Endothelial cell of umbilical vein (primary cell): ENCODE measurements at regions not wholly inside any gene's neighbourhood (a gene's known extent, or its start where the extent isn't known, plus 50 kb on each side); places are given as distances from the start of the nearest gene placed in this dataset.

ENCODE experiments used
- BruUV-seq: library from RNA; stranded (reverse); fragments of 400-500 nt; replicated peaks from 2 replicates; lab custom pipeline; 2021; lab: Mats Ljungman, UMichigan
- CTCF ChIA-PET: fragments of 300-600, 350-600 bp; sonication (Branson Sonifier 250); formaldehyde crosslinking; loops from one replicate; lab custom pipeline; 2021; ENCODE audit warnings: antibody characterized with exemption, inconsistent platforms; lab: Charles Lee
- POLR2A ChIA-PET: fragments of 300-600, 350-600 bp; sonication (Branson Sonifier 250); formaldehyde crosslinking; loops from one replicate; lab custom pipeline; 2021; ENCODE audit warnings: antibody characterized with exemption, inconsistent platforms; lab: Charles Lee
- DNase-seq: peaks from one replicate; pipeline ENCODE4 v3.0.0-alpha.2; 2011; ENCODE audit warnings: low read depth, low spot score
- FAIRE-seq: peaks from 2 replicates; lab custom pipeline; 2011; peaks lifted over from hg19 to GRCh38; lab: Jason Lieb, UNC
- H2AFZ ChIP-seq: 2 replicates; pipeline ENCODE4 v1.6.0; 2012; ENCODE audit warnings: low read depth, low read length, control low read depth, inconsistent platforms
- H3K27ac ChIP-seq: 2 replicates; pipeline ENCODE4 v1.5.1; 2011; ENCODE audit warnings: low read depth, mild to moderate bottlenecking, control low read depth, low read length, moderate library complexity; ENCODE audit not compliant: insufficient read depth
- H3K27me3 ChIP-seq, 2 experiments: 2 replicates each; pipeline versions ENCODE4 v1.6.0 to v1.6.1; 2011; ENCODE audit warnings: low read length in 2 of 2, mixed read lengths in 1 of 2; ENCODE audit not compliant: control insufficient read depth in 2 of 2, insufficient read depth in 2 of 2
- H3K36me3 ChIP-seq, 2 experiments: 2 replicates in 1 of 2; 3 replicates in 1 of 2; pipeline ENCODE4 v1.5.1; 2011; ENCODE audit warnings: low read length in 2 of 2, mild to moderate bottlenecking in 1 of 2, moderate library complexity in 1 of 2; ENCODE audit not compliant: control insufficient read depth in 2 of 2, insufficient read depth in 2 of 2; ENCODE audit errors: extremely low read depth in 1 of 2
- H3K4me1 ChIP-seq: 3 replicates; pipeline ENCODE4 v1.5.1; 2011; ENCODE audit warnings: mild to moderate bottlenecking, low read length; ENCODE audit not compliant: control insufficient read depth, insufficient read depth; ENCODE audit errors: extremely low read depth
- H3K4me2 ChIP-seq: 2 replicates; pipeline ENCODE4 v1.6.1; 2011; ENCODE audit warnings: low read length, control low read depth, mixed read lengths; ENCODE audit not compliant: insufficient read depth
- H3K4me3 ChIP-seq, 3 experiments: fragments of 200-600 bp in 1 of 3; sonication (generic), shearing (Covaris generic) in 1 of 3; replicated peaks in 1 of 3; 2 replicates each; pipeline ENCODE4 v1.5.1; 2011 to 2016; ENCODE audit warnings: control low read depth in 3 of 3, low read length in 3 of 3, mild to moderate bottlenecking in 2 of 3, inconsistent platforms in 1 of 3, low read depth in 1 of 3, moderate library complexity in 1 of 3; ENCODE audit not compliant: insufficient read depth in 1 of 3
- H3K79me2 ChIP-seq: 2 replicates; pipeline ENCODE4 v1.6.0; 2012; ENCODE audit warnings: low read length, inconsistent platforms; ENCODE audit not compliant: control insufficient read depth, insufficient read depth
- H3K9ac ChIP-seq: replicated peaks from 2 replicates; pipeline ENCODE3; 2011; ENCODE audit warnings: low read length, control low read depth; ENCODE audit not compliant: insufficient read depth; ENCODE audit errors: extremely low read depth
- H3K9me1 ChIP-seq: replicated peaks from 3 replicates; pipeline ENCODE4 v1.6.0; 2011; ENCODE audit warnings: mild to moderate bottlenecking, low read length; ENCODE audit not compliant: control insufficient read depth, insufficient read depth; ENCODE audit errors: extremely low read depth
- H3K9me3 ChIP-seq: replicated peaks from 2 replicates; pipeline ENCODE4 v1.5.1; 2012; ENCODE audit warnings: low read length, inconsistent platforms; ENCODE audit not compliant: control insufficient read depth, insufficient read depth
- H4K20me1 ChIP-seq: replicated peaks from 2 replicates; pipeline ENCODE3; 2011; ENCODE audit warnings: mild to moderate bottlenecking, low read length; ENCODE audit not compliant: control insufficient read depth, insufficient read depth; ENCODE audit errors: extremely low read depth
- CTCF ChIP-seq, 2 donors: IDR thresholded peaks; 1 replicate in 1 of 2; 2 replicates in 1 of 2; pipeline ENCODE4 v1.5.1; 2011; ENCODE audit warnings: low read length in 2 of 2, mild to moderate bottlenecking in 2 of 2, moderate library complexity in 2 of 2, control low read depth in 1 of 2, inconsistent platforms in 1 of 2, low read depth in 1 of 2; ENCODE audit not compliant: insufficient read depth in 1 of 2; ENCODE audit errors: extremely low read depth in 1 of 2
- EZH2 ChIP-seq: IDR thresholded peaks from 2 replicates; pipeline ENCODE4 v1.6.1; 2012; ENCODE audit warnings: borderline replicate concordance, low read depth, mild to moderate bottlenecking, moderate library complexity, low read length, inconsistent platforms; ENCODE audit not compliant: severe bottlenecking
- FOS ChIP-seq: IDR thresholded peaks from 2 replicates; pipeline ENCODE4 v1.6.1; 2011; ENCODE audit warnings: mild to moderate bottlenecking, low read length, moderate library complexity, borderline replicate concordance; ENCODE audit not compliant: insufficient read depth
- GATA2 ChIP-seq: IDR thresholded peaks from 2 replicates; pipeline ENCODE4 v1.7.0; 2011; ENCODE audit warnings: low read depth, mild to moderate bottlenecking, moderate library complexity, mixed read lengths, low read length; ENCODE audit not compliant: insufficient read length, insufficient read depth
- JUN ChIP-seq: IDR thresholded peaks from 2 replicates; pipeline ENCODE4 v1.6.1; 2011; ENCODE audit warnings: borderline replicate concordance, low read depth; ENCODE audit not compliant: insufficient read length, insufficient read depth
- MAX ChIP-seq: IDR thresholded peaks from 2 replicates; pipeline ENCODE4 v1.6.1; 2011; ENCODE audit not compliant: insufficient read depth, insufficient read length
- MYC ChIP-seq: IDR thresholded peaks from one replicate; pipeline ENCODE4 v1.6.1; 2011; ENCODE audit warnings: mild to moderate bottlenecking, low read depth, low read length
- POLR2A ChIP-seq: IDR thresholded peaks from 2 replicates; pipeline ENCODE4 v1.6.1; 2012; ENCODE audit warnings: low read depth, mild to moderate bottlenecking, control low read depth, low read length
- POLR2AphosphoS5 ChIP-seq: IDR thresholded peaks from 2 replicates; pipeline ENCODE4 v1.6.1; 2012; ENCODE audit warnings: low read depth, mild to moderate bottlenecking, control low read depth, low read length, moderate library complexity; ENCODE audit not compliant: insufficient read depth
- dilution Hi-C: fragments of 300-500 bp; cut with MboI; formaldehyde crosslinking; loops from one replicate; pipeline ENCODE4 v1.15.0; 2019; ENCODE audit warnings: low sequenced_read_pairs; ENCODE audit not compliant: extremely low pct_ligation_motif_present
- intact Hi-C: fragments of 100-400 bp; cut with micrococcal nuclease; formaldehyde crosslinking; loops from one replicate; pipeline ENCODE4 v1.10.0; 2022

GRCh38 chr3:81249540-81250029, 511.9 kb downstream of the GBE1 start:
- Histone ChIP-seq H3K27me3 (no peaks in the 10 kb centered on the region), H3K4me3 (no peak overlapping the region), H3K4me1 (peaks cover 11% of the 10 kb centered on the region), H3K27ac (peak overlapping the region; percentile 53), H3K79me2 (no peaks in the 10 kb centered on the region), H3K9ac (no peak overlapping the region), H3K9me3 (no peaks in the 10 kb centered on the region), H3K9me1 (no peaks in the 10 kb centered on the region), H3K4me2 (no peak overlapping the region), H2AFZ (peak overlapping the region; percentile 77), H3K36me3 (no peaks in the 10 kb centered on the region), H4K20me1 (no peaks in the 10 kb centered on the region)
- ChIA-PET POLR2A (no interaction called here), CTCF (interaction anchor here (0.7 to 1.9 kb wide), 6 partner anchors 9 to 1729 kb away, joined by 3 to 6 read pairs (median 4); no protein-coding TSS in a partner anchor)
- FAIRE-seq, result peak; percentile 54
- intact Hi-C loops, result loop anchor here (10.0 kb wide), 1 partner anchor 645 kb away; no protein-coding TSS in a partner anchor
- dilution Hi-C loops, result no loop called here
- no TSS peak for BruUV-seq
- DNase-seq, result peak; percentile 54
- TF ChIP-seq CTCF (IDR thresholded peaks at IDR 0.05; ENCODE audit: extremely low read depth in 1 of 2, insufficient read depth in 1 of 2, low read depth in 1 of 2, low read length in 2 of 2) (no peak), POLR2AphosphoS5 (no peak), MAX (no peak), FOS (no peak), JUN (no peak), MYC (no peak), GATA2 (no peak), EZH2 (no peak), POLR2A (no peak)
